ENCODE measurements at regions not wholly inside any gene's neighbourhood (a gene's known extent, or its start where the extent isn't known, plus 50 kb on each side); places are given as distances from the start of the nearest gene placed in this dataset.

- no peak for DNase-seq
Measured at GRCh38 chr3:45277636-45278035, 51.5 kb upstream of the TMEM158 start.

- no peak for DNase-seq
Measured at GRCh38 chr3:45280232-45280631, 54.1 kb upstream of the TMEM158 start.

- DNase-seq: no peak
Measured at GRCh38 chr3:45280971-45281370, 54.9 kb upstream of the TMEM158 start.

GRCh38 chr3:45283471-45283870 lies 57.4 kb upstream of the TMEM158 start:
- DNase-seq: no peak

- no peak for DNase-seq
Measured at GRCh38 chr3:45297331-45297730, 71.2 kb upstream of the TMEM158 start.

- DNase-seq: no peak
Measured at GRCh38 chr3:45302470-45302869, 76.4 kb upstream of the TMEM158 start.

- no peak for DNase-seq
Measured at GRCh38 chr3:45306406-45307008, 80.4 kb upstream of the TMEM158 start.

GRCh38 chr3:45309876-45310275 lies 78.5 kb upstream of the LARS2 start:
- DNase-seq: no peak

- DNase-seq: peak; percentile 8
Measured at GRCh38 chr3:45311327-45311726, 77.0 kb upstream of the LARS2 start.

GRCh38 chr3:45311953-45312801 lies 76.2 kb upstream of the LARS2 start:
- DNase-seq: no peak

- DNase-seq: no peak
Measured at GRCh38 chr3:45312836-45313493, 75.4 kb upstream of the LARS2 start.

- no peak for DNase-seq
Measured at GRCh38 chr3:45313743-45314403, 74.5 kb upstream of the LARS2 start.

- no peak for DNase-seq
Measured at GRCh38 chr3:45317710-45318109, 70.7 kb upstream of the LARS2 start.

GRCh38 chr3:45318689-45319088 lies 69.7 kb upstream of the LARS2 start:
- no peak for DNase-seq

- DNase-seq: no peak
Measured at GRCh38 chr3:45319231-45319995, 69.0 kb upstream of the LARS2 start.

GRCh38 chr3:45319996-45320305 lies 68.4 kb upstream of the LARS2 start:
- DNase-seq: no peak

GRCh38 chr3:45320986-45321385 lies 67.4 kb upstream of the LARS2 start:
- no peak for DNase-seq

- DNase-seq: no peak
Measured at GRCh38 chr3:45321607-45322391, 66.6 kb upstream of the LARS2 start.

- DNase-seq: no peak
Measured at GRCh38 chr3:45322616-45323015, 65.8 kb upstream of the LARS2 start.

GRCh38 chr3:45325676-45326075 lies 62.7 kb upstream of the LARS2 start:
- no peak for DNase-seq

- DNase-seq: no peak
Measured at GRCh38 chr3:45329761-45330305, 58.5 kb upstream of the LARS2 start.

Data from hindlimb muscle (tissue), 1 donor.